ENCODE measurements at regions not wholly inside any gene's neighbourhood (a gene's known extent, or its start where the extent isn't known, plus 50 kb on each side); places are given as distances from the start of the nearest gene placed in this dataset.
"Not testable (repeated sequence)": the region's sequence is repeated elsewhere in the genome, so short reads cannot be mapped to it uniquely, and the experiment has no call there.

DNA sequence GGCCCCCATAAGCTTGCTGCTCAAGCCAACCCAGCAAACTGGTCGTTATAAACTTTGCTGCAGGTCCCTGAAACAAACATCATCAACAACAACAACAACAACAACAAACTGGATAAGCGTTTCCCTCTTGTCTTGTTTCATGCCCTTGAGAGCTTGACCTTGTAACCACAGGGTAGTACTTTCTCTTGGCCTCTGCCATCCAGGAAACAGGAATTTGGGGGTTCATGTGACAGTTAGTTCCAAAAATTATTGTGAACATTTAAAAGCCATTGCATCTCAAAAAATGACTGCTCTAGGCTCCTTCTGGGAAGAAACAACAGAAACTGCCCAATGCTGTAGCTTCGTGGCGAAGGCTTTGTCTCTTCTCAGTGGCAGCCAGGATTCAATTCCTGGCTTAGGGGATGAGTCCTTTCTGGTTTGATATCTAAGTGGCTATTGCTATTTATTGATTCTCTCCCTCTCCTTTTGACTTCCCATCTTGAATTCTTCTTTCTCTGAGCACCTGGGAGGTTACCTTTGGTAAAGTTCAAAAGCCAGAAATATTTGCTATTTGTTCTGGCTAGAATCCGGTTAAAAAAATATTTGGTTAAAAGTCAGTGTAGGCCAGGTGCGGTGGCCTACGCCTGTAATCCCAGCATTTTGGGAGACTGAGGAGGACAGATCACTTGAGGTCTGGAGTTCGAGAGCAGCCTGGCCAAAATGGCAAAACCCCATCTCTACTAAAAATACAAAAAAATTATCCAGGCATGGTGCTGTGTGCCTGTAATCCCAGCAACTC lies 52.0 kb upstream of the CPM start:
- intact Hi-C loops (cut with DNase I), result no loop called here
- no peak for DNase-seq
- no peak for TF ChIP-seq CTCF (IDR thresholded peaks at IDR 0.05)
- H3K4me1 ChIP-seq, result no peaks in the 10 kb centered on the region
- H3K27ac ChIP-seq, result no peak overlapping the region
- no peaks in the 10 kb centered on the region for H3K27me3 ChIP-seq
- H3K4me3 ChIP-seq, result no peak overlapping the region
- H3K9me3 ChIP-seq, result no peaks in the 10 kb centered on the region
- H3K36me3 ChIP-seq, result no peaks in the 10 kb centered on the region
- H3K9ac ChIP-seq (ENCODE audit: low read depth in 2 of 2, low read length in 2 of 2), result no peak overlapping the region

DNA sequence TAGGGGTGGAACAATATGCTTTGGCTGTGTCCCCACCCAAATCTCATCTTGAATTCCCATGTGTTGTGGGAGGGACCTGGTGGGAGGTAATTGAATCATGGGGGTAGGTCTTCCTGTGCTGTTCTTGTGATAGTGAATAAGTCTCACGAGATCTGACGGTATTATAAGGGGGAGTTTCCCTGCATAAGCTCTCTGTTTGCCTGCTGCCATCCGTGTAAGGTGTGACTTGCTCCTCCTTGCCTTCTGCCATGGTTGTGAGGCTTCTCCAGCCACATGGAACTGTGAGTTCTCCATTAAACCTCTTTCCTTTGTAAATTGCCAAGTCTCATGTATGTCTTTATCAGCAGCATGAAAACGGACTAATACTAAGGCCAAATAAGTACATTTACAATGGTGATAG lies 64.6 kb upstream of the CPM start:
- DNase-seq; intact Hi-C loops (cut with DNase I): not testable (repeated sequence)

GRCh38 chr12:68998041-68998440 lies 65.1 kb upstream of the CPM start:
- peaks cover 3% of the 10 kb centered on the region for H3K4me1 ChIP-seq
- H3K9me3 ChIP-seq, result no peaks in the 10 kb centered on the region
- no peak for DNase-seq
- H3K27me3 ChIP-seq, result no peaks in the 10 kb centered on the region
- intact Hi-C loops (cut with DNase I), result no loop called here
- H3K36me3 ChIP-seq, result no peaks in the 10 kb centered on the region
- H3K4me3 ChIP-seq, result no peak overlapping the region
- no peak overlapping the region for H3K9ac ChIP-seq (ENCODE audit: low read depth in 2 of 2, low read length in 2 of 2)
- H3K27ac ChIP-seq, result no peak overlapping the region
- no peak for TF ChIP-seq CTCF (IDR thresholded peaks at IDR 0.05)

More for the DNA sequence above, 64.6 kb upstream of the CPM start:
- not testable (repeated sequence) for H3K36me3 ChIP-seq; H3K27ac ChIP-seq; H3K4me3 ChIP-seq; H3K9me3 ChIP-seq; H3K4me1 ChIP-seq; H3K27me3 ChIP-seq; H3K9ac ChIP-seq (ENCODE audit: low read depth in 2 of 2, low read length in 2 of 2)

DNA sequence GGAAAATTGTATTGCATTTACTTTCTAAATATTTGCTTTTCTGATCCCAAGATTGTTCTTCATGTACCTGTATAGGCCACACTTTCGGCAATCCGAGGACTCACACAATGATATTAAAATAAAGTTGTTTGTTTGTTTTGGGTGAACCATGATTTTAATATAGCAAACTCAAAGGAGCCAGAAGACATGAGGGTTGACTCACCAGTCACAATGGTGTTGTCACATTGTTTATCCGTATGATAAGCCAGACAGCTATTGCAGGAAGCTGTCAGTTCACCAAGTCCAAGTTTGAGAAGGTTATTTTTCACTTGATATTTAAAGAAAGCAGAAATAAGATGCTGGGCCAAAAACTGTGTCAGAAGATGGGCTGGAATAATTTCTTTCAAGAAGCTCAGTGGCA lies 67.1 kb upstream of the CPM start:
- no peak for DNase-seq
- H3K27ac ChIP-seq, result no peak overlapping the region
- H3K4me1 ChIP-seq, result peaks cover 6% of the 10 kb centered on the region
- no peaks in the 10 kb centered on the region for H3K36me3 ChIP-seq
- no peaks in the 10 kb centered on the region for H3K9me3 ChIP-seq
- H3K27me3 ChIP-seq, result no peaks in the 10 kb centered on the region
- intact Hi-C loops (cut with DNase I), result no loop called here
- H3K4me3 ChIP-seq, result no peak overlapping the region
- H3K9ac ChIP-seq (ENCODE audit: low read depth in 2 of 2, low read length in 2 of 2), result no peak overlapping the region
- no peak for TF ChIP-seq CTCF (IDR thresholded peaks at IDR 0.05)

- Histone ChIP-seq H3K4me1 (peaks cover 6% of the 10 kb centered on the region), H3K36me3 (no peaks in the 10 kb centered on the region), H3K4me3 (no peak overlapping the region), H3K27ac (no peak overlapping the region), H3K9ac (ENCODE audit: low read depth in 2 of 2, low read length in 2 of 2) (no peak overlapping the region), H3K27me3 (no peaks in the 10 kb centered on the region), H3K9me3 (no peaks in the 10 kb centered on the region)
- DNase-seq, result no peak
- intact Hi-C loops (cut with DNase I), result no loop called here
- TF ChIP-seq CTCF (IDR thresholded peaks at IDR 0.05), result no peak
Measured at GRCh38 chr12:69000540-69001243, 67.7 kb upstream of the CPM start.

DNA sequence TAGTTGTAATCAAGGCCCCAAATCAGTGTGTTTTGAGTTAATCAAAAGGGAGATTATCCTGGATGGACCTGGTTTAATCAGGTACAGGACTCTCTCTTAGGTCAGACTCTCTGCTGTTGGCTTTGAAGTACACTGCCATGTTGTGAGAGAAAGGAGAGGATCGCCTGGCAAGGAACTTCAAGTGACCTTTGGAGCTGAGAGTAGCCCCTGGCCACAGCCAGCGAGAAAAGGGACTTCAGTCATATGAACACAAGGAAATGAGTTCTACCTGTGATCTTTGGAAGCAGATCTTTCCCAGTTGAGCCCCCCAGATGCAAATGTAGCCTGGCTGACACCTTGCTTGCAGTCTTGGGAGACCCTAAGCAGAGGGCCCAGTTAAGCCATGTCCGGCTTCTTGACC lies 68.3 kb upstream of the CPM start:
- DNase-seq, result no peak
- H3K27ac ChIP-seq, result no peak overlapping the region
- H3K36me3 ChIP-seq, result no peaks in the 10 kb centered on the region
- H3K9me3 ChIP-seq, result no peaks in the 10 kb centered on the region
- no peak for TF ChIP-seq CTCF (IDR thresholded peaks at IDR 0.05)
- peaks cover 11% of the 10 kb centered on the region for H3K4me1 ChIP-seq
- no peaks in the 10 kb centered on the region for H3K27me3 ChIP-seq
- H3K9ac ChIP-seq (ENCODE audit: low read depth in 2 of 2, low read length in 2 of 2), result no peak overlapping the region
- intact Hi-C loops (cut with DNase I), result no loop called here
- H3K4me3 ChIP-seq, result no peak overlapping the region
